HUES6 (cell line): ENCODE measurements at regions not wholly inside any gene's neighbourhood (a gene's known extent, or its start where the extent isn't known, plus 50 kb on each side); places are given as distances from the start of the nearest gene placed in this dataset.

Experiments used
- H3K27ac ChIP-seq: 2 replicates; pipeline ENCODE4 v1.7.0; 2013; ENCODE audit warnings: low read depth, mild to moderate bottlenecking, low read length, inconsistent platforms
- H3K27me3 ChIP-seq: 2 replicates; pipeline ENCODE4 v1.6.1; 2013; ENCODE audit warnings: low read length; ENCODE audit not compliant: control insufficient read depth, insufficient read depth
- H3K36me3 ChIP-seq: 2 replicates; pipeline ENCODE4 v1.6.1; 2013; ENCODE audit warnings: low read length; ENCODE audit not compliant: control insufficient read depth, insufficient read depth
- H3K4me1 ChIP-seq: 2 replicates; pipeline ENCODE4 v1.6.1; 2013; ENCODE audit warnings: low read length; ENCODE audit not compliant: control insufficient read depth, insufficient read depth
- H3K4me3 ChIP-seq: 2 replicates; pipeline ENCODE4 v1.5.1; 2013; ENCODE audit warnings: low read depth, low read length
- H3K9ac ChIP-seq: one replicate; pipeline ENCODE4 v1.6.1; 2013; ENCODE audit warnings: mild to moderate bottlenecking, low read length
- H3K9me3 ChIP-seq: 2 replicates; pipeline ENCODE4 v1.6.1; 2013; ENCODE audit warnings: low read depth, low read length; ENCODE audit not compliant: control insufficient read depth, insufficient read depth

- no peak overlapping the region for H3K27ac ChIP-seq
- H3K4me1 ChIP-seq, result no peaks in the 10 kb centered on the region
- no peak overlapping the region for H3K4me3 ChIP-seq
- no peaks in the 10 kb centered on the region for H3K36me3 ChIP-seq
- no peak overlapping the region for H3K9ac ChIP-seq
- H3K9me3 ChIP-seq, result peaks cover 3% of the 10 kb centered on the region; the same call in 1 of the 2 replicates
- no peaks in the 10 kb centered on the region for H3K27me3 ChIP-seq
These were observed 155.6 kb downstream of the POSTN start for GRCh38 chr13:37442996-37443395.

DNA sequence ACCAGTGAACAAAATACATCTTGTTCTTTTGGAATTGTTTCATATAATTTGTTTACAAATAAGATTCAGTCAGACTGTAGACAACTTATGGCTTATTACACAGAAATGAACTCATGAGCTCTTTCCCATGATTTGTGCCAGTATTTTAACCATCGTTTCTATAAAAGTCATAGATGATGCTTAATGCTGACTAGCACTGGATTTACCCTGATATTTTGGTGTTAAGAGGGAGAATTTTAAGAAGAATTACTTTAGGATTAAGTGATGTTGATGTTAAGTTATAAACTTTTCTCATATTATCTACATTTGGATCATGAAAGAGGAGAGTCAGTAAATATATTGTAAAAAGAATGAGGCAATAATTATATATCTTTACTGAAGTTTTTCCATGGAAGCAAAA lies 162.7 kb downstream of the POSTN start:
- Histone ChIP-seq H3K4me1 (no peaks in the 10 kb centered on the region), H3K27ac (no peak overlapping the region), H3K27me3 (no peaks in the 10 kb centered on the region), H3K9ac (no peak overlapping the region), H3K36me3 (no peaks in the 10 kb centered on the region), H3K9me3 (no peaks in the 10 kb centered on the region; the same call in 1 of the 2 replicates), H3K4me3 (no peak overlapping the region)

DNA sequence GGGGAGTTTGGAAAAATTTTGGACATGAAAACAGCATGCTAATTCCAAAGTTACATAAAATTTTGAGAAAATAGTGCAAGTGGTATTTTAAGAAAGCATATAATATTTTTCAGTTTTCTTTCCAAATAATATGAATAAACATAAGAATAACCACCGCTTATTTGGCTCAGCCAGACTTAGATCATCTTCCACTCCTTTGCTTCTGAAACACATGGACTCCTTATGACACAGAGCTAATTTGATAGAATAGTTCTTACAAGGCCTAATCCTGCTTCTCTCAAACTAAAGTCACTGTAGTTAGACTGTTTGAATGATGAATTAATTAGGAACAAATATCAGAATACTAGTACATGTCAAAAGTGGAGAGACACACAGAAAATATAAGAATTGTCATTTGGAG lies 165.5 kb downstream of the POSTN start:
- no peaks in the 10 kb centered on the region for H3K9me3 ChIP-seq
- no peak overlapping the region for H3K27ac ChIP-seq

GRCh38 chr13:37429976-37430375 lies 168.6 kb downstream of the POSTN start:
- Histone ChIP-seq H3K36me3 (no peaks in the 10 kb centered on the region), H3K4me1 (no peaks in the 10 kb centered on the region), H3K27ac (no peak overlapping the region), H3K9me3 (no peaks in the 10 kb centered on the region), H3K27me3 (no peaks in the 10 kb centered on the region), H3K4me3 (no peak overlapping the region), H3K9ac (no peak overlapping the region)

More for the DNA sequence above, 165.5 kb downstream of the POSTN start:
- Histone ChIP-seq H3K4me3 (no peak overlapping the region), H3K36me3 (no peaks in the 10 kb centered on the region), H3K9ac (no peak overlapping the region), H3K4me1 (no peaks in the 10 kb centered on the region), H3K27me3 (no peaks in the 10 kb centered on the region)

DNA sequence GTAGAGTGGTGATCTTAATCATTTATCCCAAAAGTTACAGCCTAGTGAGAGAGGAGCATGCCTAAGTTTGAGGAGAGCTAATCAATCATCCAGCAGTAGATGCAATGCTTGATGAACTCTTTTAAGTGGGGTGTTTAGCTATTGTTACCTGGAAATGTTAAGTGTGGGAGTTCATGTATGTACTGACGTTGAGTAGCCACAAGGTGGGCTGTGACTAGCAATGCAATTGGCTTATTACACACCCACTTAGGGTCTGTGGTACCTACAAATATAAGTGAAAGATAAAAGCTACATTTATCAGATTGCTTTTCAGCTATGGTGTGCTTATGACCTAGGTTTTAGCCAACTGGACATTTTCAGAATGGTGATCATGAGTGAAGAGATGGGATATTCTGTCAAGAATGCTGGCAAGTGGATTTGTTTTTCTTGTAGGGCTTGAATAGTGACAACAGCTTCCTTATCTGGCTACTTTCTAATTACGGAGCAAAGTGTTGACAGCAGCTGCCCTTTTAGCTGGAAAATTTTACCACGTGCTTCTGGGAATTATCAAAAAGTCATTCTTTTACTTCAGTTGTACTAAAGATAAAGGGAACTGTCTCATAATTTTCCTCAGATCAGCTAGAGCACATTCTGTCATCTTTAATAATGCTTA lies 170.6 kb downstream of the POSTN start:
- Histone ChIP-seq H3K4me3 (no peak overlapping the region), H3K27ac (no peak overlapping the region), H3K36me3 (no peaks in the 10 kb centered on the region)

GRCh38 chr13:37418490-37418889 lies 180.1 kb downstream of the POSTN start:
- H3K36me3 ChIP-seq, result no peaks in the 10 kb centered on the region
- no peak overlapping the region for H3K4me3 ChIP-seq
- no peaks in the 10 kb centered on the region for H3K9me3 ChIP-seq
- H3K27ac ChIP-seq, result no peak overlapping the region
- no peaks in the 10 kb centered on the region for H3K4me1 ChIP-seq
- H3K9ac ChIP-seq, result no peak overlapping the region
- no peaks in the 10 kb centered on the region for H3K27me3 ChIP-seq

More for the DNA sequence above, 170.6 kb downstream of the POSTN start:
- Histone ChIP-seq H3K9ac (no peak overlapping the region), H3K9me3 (no peaks in the 10 kb centered on the region), H3K27me3 (no peaks in the 10 kb centered on the region), H3K4me1 (no peaks in the 10 kb centered on the region)

GRCh38 chr13:37417060-37417441 lies 181.5 kb downstream of the POSTN start:
- Histone ChIP-seq H3K36me3 (no peaks in the 10 kb centered on the region), H3K9me3 (no peaks in the 10 kb centered on the region), H3K27ac (no peak overlapping the region), H3K9ac (no peak overlapping the region), H3K4me3 (no peak overlapping the region), H3K27me3 (no peaks in the 10 kb centered on the region), H3K4me1 (no peaks in the 10 kb centered on the region)

DNA sequence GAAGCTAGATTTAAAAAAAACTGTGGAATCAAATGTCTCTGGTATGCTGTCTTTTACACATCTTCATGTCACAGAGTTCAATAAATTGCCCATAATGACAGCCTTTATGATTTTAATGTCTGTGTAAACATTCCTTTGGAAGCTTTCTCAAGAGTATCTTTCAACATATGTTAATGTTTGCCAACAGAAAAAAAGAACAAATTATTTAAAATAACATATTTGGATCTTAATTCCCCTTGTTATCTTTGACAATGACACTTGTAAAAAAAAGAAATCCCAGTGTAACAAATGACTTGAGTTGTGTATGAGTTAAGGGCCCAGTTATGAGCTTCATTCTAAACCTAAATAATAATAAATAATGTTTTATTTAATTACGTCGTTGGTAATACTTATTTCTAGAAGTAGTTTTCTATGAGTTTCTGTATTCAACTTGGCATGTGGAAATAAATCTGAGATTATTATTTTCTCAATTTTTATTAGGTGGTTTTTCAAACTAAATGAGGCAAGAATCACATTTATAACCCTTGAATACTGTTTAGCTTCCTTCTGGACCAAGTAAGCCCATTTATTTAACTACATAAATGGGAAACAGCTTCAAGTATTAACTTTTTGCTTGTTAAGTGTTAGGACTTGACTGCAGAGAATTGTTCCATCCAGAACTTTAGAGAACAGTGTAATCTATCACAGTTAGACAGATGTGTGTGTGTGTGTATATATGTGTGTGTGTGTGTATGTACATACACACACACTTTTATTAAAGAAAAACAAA lies 182.1 kb downstream of the POSTN start:
- no peaks in the 10 kb centered on the region for H3K36me3 ChIP-seq
- no peaks in the 10 kb centered on the region for H3K9me3 ChIP-seq
- no peaks in the 10 kb centered on the region for H3K27me3 ChIP-seq
- no peak overlapping the region for H3K9ac ChIP-seq
- H3K4me3 ChIP-seq, result no peak overlapping the region
- no peaks in the 10 kb centered on the region for H3K4me1 ChIP-seq
- H3K27ac ChIP-seq, result no peak overlapping the region

GRCh38 chr13:37413161-37413560 lies 185.4 kb downstream of the POSTN start:
- H3K4me1 ChIP-seq, result no peaks in the 10 kb centered on the region
- H3K27ac ChIP-seq, result no peak overlapping the region
- H3K9ac ChIP-seq, result no peak overlapping the region
- H3K4me3 ChIP-seq, result no peak overlapping the region
- no peaks in the 10 kb centered on the region for H3K27me3 ChIP-seq
- H3K36me3 ChIP-seq, result no peaks in the 10 kb centered on the region
- H3K9me3 ChIP-seq, result no peaks in the 10 kb centered on the region

GRCh38 chr13:37412241-37412921 lies 186.2 kb downstream of the POSTN start:
- H3K27me3 ChIP-seq, result no peaks in the 10 kb centered on the region
- H3K36me3 ChIP-seq, result no peaks in the 10 kb centered on the region
- no peaks in the 10 kb centered on the region for H3K4me1 ChIP-seq
- H3K27ac ChIP-seq, result no peak overlapping the region
- H3K4me3 ChIP-seq, result no peak overlapping the region
- H3K9me3 ChIP-seq, result no peaks in the 10 kb centered on the region
- H3K9ac ChIP-seq, result no peak overlapping the region

- H3K4me1 ChIP-seq, result no peaks in the 10 kb centered on the region
- no peak overlapping the region for H3K4me3 ChIP-seq
- no peaks in the 10 kb centered on the region for H3K27me3 ChIP-seq
- H3K36me3 ChIP-seq, result no peaks in the 10 kb centered on the region
- H3K9me3 ChIP-seq, result no peaks in the 10 kb centered on the region
- no peak overlapping the region for H3K27ac ChIP-seq
- no peak overlapping the region for H3K9ac ChIP-seq
These were observed 188.3 kb downstream of the POSTN start for GRCh38 chr13:37410316-37410715.
